HL-60 (cell line): ENCODE measurements at regions not wholly inside any gene's neighbourhood (a gene's known extent, or its start where the extent isn't known, plus 50 kb on each side); places are given as distances from the start of the nearest gene placed in this dataset.

ENCODE experiments used
- DNase-seq, 2 experiments: peaks; one replicate each; pipeline ENCODE4 v3.0.0-alpha.2; 2010 to 2020; ENCODE audit warnings: low read depth in 1 of 2, low spot score in 1 of 2
- H3K27ac ChIP-seq: fragments of 250-450 bp; sonication (Bioruptor Pico); replicated peaks from 2 replicates; pipeline ENCODE4 v1.5.1; 2020; ENCODE audit warnings: mild to moderate bottlenecking, moderate library complexity
- H3K27me3 ChIP-seq: fragments of 250-450 bp; sonication (Bioruptor Pico); 2 replicates; pipeline ENCODE4 v1.5.1; 2021; ENCODE audit warnings: mild to moderate bottlenecking, moderate library complexity; ENCODE audit not compliant: insufficient read depth, poor library complexity, severe bottlenecking
- H3K4me3 ChIP-seq: replicated peaks from 2 replicates; pipeline ENCODE4 v1.5.1; 2011; ENCODE audit warnings: mild to moderate bottlenecking, control low read depth, low read length; ENCODE audit not compliant: insufficient read depth
- CTCF ChIP-seq: IDR thresholded peaks from one replicate; pipeline ENCODE4 v1.5.1; 2011; ENCODE audit warnings: low read length, control low read depth, inconsistent platforms; ENCODE audit not compliant: insufficient read depth
- GABPA ChIP-seq: IDR thresholded peaks from 2 replicates; pipeline ENCODE4 v1.6.1; 2012; ENCODE audit warnings: low read depth
- POLR2AphosphoS5 ChIP-seq: IDR thresholded peaks from 2 replicates; pipeline ENCODE4 v1.6.1; 2012; ENCODE audit warnings: low read depth
- REST ChIP-seq: IDR thresholded peaks from 2 replicates; pipeline ENCODE4 v1.6.1; 2012; ENCODE audit warnings: low read depth; ENCODE audit not compliant: insufficient replicate concordance
- SPI1 ChIP-seq: IDR thresholded peaks from 2 replicates; pipeline ENCODE4 v1.6.1; 2012; ENCODE audit warnings: low read depth, mild to moderate bottlenecking, borderline replicate concordance

GRCh38 chr12:116420227-116420880 lies 138.8 kb upstream of the MAP1LC3B2 start:
- TF ChIP-seq REST = no peak
- no peak overlapping the region for H3K4me3 ChIP-seq
- H3K27ac ChIP-seq = no peak overlapping the region
- no peaks in the 10 kb centered on the region for H3K27me3 ChIP-seq
- DNase-seq = no peak

GRCh38 chr12:116421785-116422538 lies 137.2 kb upstream of the MAP1LC3B2 start:
- no peak for DNase-seq
- Histone ChIP-seq H3K27me3 (no peaks in the 10 kb centered on the region), H3K4me3 (no peak overlapping the region), H3K27ac (no peak overlapping the region)
- TF ChIP-seq SPI1 = no peak
- TF ChIP-seq GABPA = no peak
- TF ChIP-seq POLR2AphosphoS5 = no peak
- TF ChIP-seq REST = no peak
- TF ChIP-seq CTCF = no peak

- no peak for DNase-seq
- Histone ChIP-seq H3K27ac (no peak overlapping the region), H3K4me3 (no peak overlapping the region), H3K27me3 (no peaks in the 10 kb centered on the region)
- TF ChIP-seq CTCF (no peak), GABPA (no peak), POLR2AphosphoS5 (no peak), REST (no peak), SPI1 (no peak)
These were observed 136.1 kb upstream of the MAP1LC3B2 start for GRCh38 chr12:116423094-116423493.
